ENCODE measurements at regions not wholly inside any gene's neighbourhood (a gene's known extent, or its start where the extent isn't known, plus 50 kb on each side); places are given as distances from the start of the nearest gene placed in this dataset.

- no peak for DNase-seq (ENCODE audit: low read depth in 1 of 2, low spot score in 2 of 2)
- no peaks in the 10 kb centered on the region for H3K9me3 ChIP-seq (ENCODE audit: insufficient read depth in 2 of 2, low read depth in 1 of 2, low read length in 1 of 2)
- no peak overlapping the region for H3K4me3 ChIP-seq (ENCODE audit: extremely low read depth in 1 of 4, insufficient read depth in 2 of 4, low read depth in 3 of 4, low read length in 4 of 4)
- no peak for FAIRE-seq
- H2BK20ac ChIP-seq (ENCODE audit: low read length) = no peak overlapping the region
- no peak overlapping the region for H2BK15ac ChIP-seq (ENCODE audit: low read length)
- H2AFZ ChIP-seq (ENCODE audit: low read length) = peak overlapping the region; percentile 18; the same call in 1 of the 2 replicates
- no peak overlapping the region for H3K23ac ChIP-seq (ENCODE audit: insufficient read length)
- H3K79me1 ChIP-seq (ENCODE audit: low read depth, low read length) = no peaks in the 10 kb centered on the region
- no peak overlapping the region for H3K4ac ChIP-seq (replicated peaks; ENCODE audit: insufficient read length, low read depth, low read length)
- no peak overlapping the region for H3K14ac ChIP-seq (ENCODE audit: insufficient read length)
- no peaks in the 10 kb centered on the region for H3K23me2 ChIP-seq (ENCODE audit: low read depth, low read length)
- H3K27ac ChIP-seq (ENCODE audit: low read depth, low read length) = no peak overlapping the region
- H2BK5ac ChIP-seq (ENCODE audit: low read depth, low read length) = no peak overlapping the region
- H2BK12ac ChIP-seq (ENCODE audit: low read depth, low read length) = no peak overlapping the region
- H4K8ac ChIP-seq (ENCODE audit: extremely low read depth, insufficient read depth, low read length) = no peak overlapping the region
- no peaks in the 10 kb centered on the region for H3K79me2 ChIP-seq (ENCODE audit: control insufficient read depth in 1 of 2, insufficient read depth in 2 of 2, low read length in 2 of 2)
- H2AK5ac ChIP-seq (ENCODE audit: low read depth, low read length) = no peak overlapping the region
- POLR2A ChIA-PET (ENCODE audit: partially characterized antibody) = no interaction called here
- no peak overlapping the region for H4K5ac ChIP-seq (ENCODE audit: insufficient read length, low read depth, low read length)
- H3K18ac ChIP-seq (ENCODE audit: extremely low read depth, low read length) = no peak overlapping the region
- no peaks in the 10 kb centered on the region for H4K20me1 ChIP-seq (replicated peaks in 1 of 2; ENCODE audit: control insufficient read depth in 1 of 2, insufficient read depth in 2 of 2, low read length in 2 of 2)
- no peak overlapping the region for H3K56ac ChIP-seq (replicated peaks; ENCODE audit: insufficient read length, low read depth, low read length)
- 88% methylated on average over 6 of the region's 6 CpGs; no CpG with 5 or more reads in 1 of the 2 experiments for WGBS, 2 experiments (ENCODE audit: extremely low coverage in 1 of 2, insufficient coverage in 1 of 2, insufficient read length in 1 of 2, insufficient replicate concordance in 2 of 2, low coverage in 1 of 2, low lambda C conversion rate in 2 of 2, missing lambda C conversion rate in 1 of 2)
- CTCF ChIA-PET (ENCODE audit: partially characterized antibody) = no interaction called here
- no peak overlapping the region for H2BK120ac ChIP-seq (replicated peaks; ENCODE audit: low read depth, low read length)
- no peak overlapping the region for H4K91ac ChIP-seq (replicated peaks; ENCODE audit: insufficient read length, low read length)
- no peak overlapping the region for H3K4me2 ChIP-seq (ENCODE audit: insufficient read depth in 1 of 2, low read depth in 2 of 2, low read length in 2 of 2)
- H3K27me3 ChIP-seq (replicated peaks in 1 of 4; ENCODE audit: control insufficient read depth in 3 of 4, extremely low read depth in 1 of 4, insufficient read depth in 3 of 4, low read length in 3 of 4) = no peaks in the 10 kb centered on the region
- no peaks in the 10 kb centered on the region for H3K36me3 ChIP-seq (ENCODE audit: control insufficient read depth in 2 of 4, insufficient read depth in 4 of 4, low read length in 3 of 4)
- H3K4me1 ChIP-seq (replicated peaks in 1 of 4; ENCODE audit: control insufficient read depth in 3 of 4, insufficient read depth in 4 of 4, low read length in 3 of 4) = peaks cover 0 to under 1% (median 0%) of the 10 kb centered on the region in 4 experiments; a peak in 1 of 7 replicates
- no peak overlapping the region for H3K9ac ChIP-seq (replicated peaks in 1 of 4; ENCODE audit: extremely low read depth in 1 of 4, low read depth in 3 of 4, low read length in 3 of 4)
- TF ChIP-seq SP4 (IDR thresholded peaks at IDR 0.05; ENCODE audit: low read length) = no peak
These were observed 360.1 kb upstream of the C9orf72 start for GRCh38 chr9:27933210-27934025.
